Common myeloid progenitor, CD34-positive (primary cell): ENCODE measurements at regions not wholly inside any gene's neighbourhood (a gene's known extent, or its start where the extent isn't known, plus 50 kb on each side); places are given as distances from the start of the nearest gene placed in this dataset.

Source experiments
- CTCF ChIA-PET: fragments of 350-600 bp; sonication (Branson Sonifier 250); formaldehyde crosslinking; loops from one replicate; lab custom pipeline; 2021; ENCODE audit warnings: antibody characterized with exemption; lab: Charles Lee
- POLR2A ChIA-PET: fragments of 350-600 bp; sonication (Branson Sonifier 250); formaldehyde crosslinking; loops from one replicate; lab custom pipeline; 2021; ENCODE audit warnings: antibody characterized with exemption; lab: Charles Lee
- DNase-seq, 3 donors: peaks; one replicate each; pipeline versions ENCODE4 v3.0.0 to v3.0.0-alpha.2; 2013
- H3K27ac ChIP-seq, 2 experiments: 1 replicate in 1 of 2; 2 replicates in 1 of 2; pipeline ENCODE4 v1.7.0; 2013; ENCODE audit warnings: inconsistent platforms in 2 of 2, low read length in 2 of 2, mild to moderate bottlenecking in 2 of 2, low read depth in 1 of 2, moderate library complexity in 1 of 2; ENCODE audit not compliant: severe bottlenecking in 2 of 2, insufficient read depth in 1 of 2, poor library complexity in 1 of 2
- H3K27me3 ChIP-seq, 5 experiments: replicated peaks in 2 of 5; 1 replicate in 3 of 5; 2 replicates in 2 of 5; pipeline versions ENCODE4 v1.6.1 to v1.7.0; 2013; ENCODE audit warnings: low read length in 4 of 5, mild to moderate bottlenecking in 2 of 5, moderate library complexity in 2 of 5, inconsistent platforms in 1 of 5; ENCODE audit not compliant: insufficient read depth in 5 of 5, control insufficient read depth in 4 of 5
- H3K36me3 ChIP-seq, 4 experiments: 1 replicate in 2 of 4; 2 replicates in 2 of 4; pipeline versions ENCODE4 v1.6.1 to v1.7.0; 2013; ENCODE audit warnings: low read length in 3 of 4, control low read depth in 1 of 4, mild to moderate bottlenecking in 1 of 4; ENCODE audit not compliant: control insufficient read depth in 4 of 4, insufficient read depth in 4 of 4
- H3K4me1 ChIP-seq, 4 experiments: 1 replicate in 3 of 4; 2 replicates in 1 of 4; pipeline versions ENCODE4 v1.6.1 to v1.7.1; 2013; ENCODE audit warnings: low read length in 3 of 4, mild to moderate bottlenecking in 3 of 4, control low read depth in 1 of 4, inconsistent platforms in 1 of 4, moderate library complexity in 1 of 4; ENCODE audit not compliant: control insufficient read depth in 4 of 4, insufficient read depth in 4 of 4; ENCODE audit errors: control extremely low read depth in 1 of 4
- H3K4me3 ChIP-seq, 7 experiments: 1 replicate in 4 of 7; 2 replicates in 3 of 7; pipeline versions ENCODE4 v1.5.1 to v1.7.0; 2013; ENCODE audit warnings: mild to moderate bottlenecking in 7 of 7, low read length in 6 of 7, moderate library complexity in 6 of 7, inconsistent platforms in 2 of 7, low read depth in 2 of 7, control low read depth in 1 of 7; ENCODE audit not compliant: insufficient read depth in 4 of 7, control insufficient read depth in 1 of 7; ENCODE audit errors: extremely low read depth in 1 of 7
- H3K9me3 ChIP-seq, 5 experiments: 1 replicate in 4 of 5; 2 replicates in 1 of 5; pipeline versions ENCODE4 v1.6.1 to v1.7.1; 2013; ENCODE audit warnings: low read length in 4 of 5, mild to moderate bottlenecking in 2 of 5, inconsistent platforms in 1 of 5, low read depth in 1 of 5, moderate library complexity in 1 of 5; ENCODE audit not compliant: control insufficient read depth in 4 of 5, insufficient read depth in 2 of 5; ENCODE audit errors: control extremely low read depth in 1 of 5
- WGBS: methylation state at CpG from one replicate; pipeline ENCODE4 v1.1.5; 2013; ENCODE audit not compliant: insufficient coverage; 5-methylcytosine and 5-hydroxymethylcytosine counted together

DNA sequence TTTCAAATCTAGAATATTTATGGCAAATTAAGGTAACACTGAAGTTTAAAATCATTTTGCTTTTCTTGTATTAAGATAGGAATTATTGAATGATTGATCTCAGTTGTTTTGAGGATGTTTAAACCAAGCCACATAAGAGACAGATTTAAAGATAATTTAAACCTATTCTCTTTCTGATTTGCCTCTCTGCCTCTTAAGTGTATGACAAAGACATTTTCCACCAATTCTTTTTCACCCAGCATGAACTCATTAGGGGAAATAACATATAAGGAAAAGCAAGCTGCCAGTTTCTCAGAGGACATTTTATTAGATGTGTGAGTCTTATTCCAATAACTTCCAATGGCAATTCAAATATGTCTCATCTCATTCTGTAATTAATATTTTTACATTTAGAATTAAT is 568.3 kb upstream of the MEF2C start:
- POLR2A ChIA-PET, result no interaction called here
- CTCF ChIA-PET, result no interaction called here
- Histone ChIP-seq H3K27ac (no peak overlapping the region), H3K36me3 (no peaks in the 10 kb centered on the region), H3K27me3 (no peaks in the 10 kb centered on the region), H3K4me1 (peaks cover 0 to 5% (median 0%) of the 10 kb centered on the region in 4 experiments), H3K9me3 (no peaks in the 10 kb centered on the region), H3K4me3 (no peak overlapping the region)
- DNase-seq, result no peak

DNA sequence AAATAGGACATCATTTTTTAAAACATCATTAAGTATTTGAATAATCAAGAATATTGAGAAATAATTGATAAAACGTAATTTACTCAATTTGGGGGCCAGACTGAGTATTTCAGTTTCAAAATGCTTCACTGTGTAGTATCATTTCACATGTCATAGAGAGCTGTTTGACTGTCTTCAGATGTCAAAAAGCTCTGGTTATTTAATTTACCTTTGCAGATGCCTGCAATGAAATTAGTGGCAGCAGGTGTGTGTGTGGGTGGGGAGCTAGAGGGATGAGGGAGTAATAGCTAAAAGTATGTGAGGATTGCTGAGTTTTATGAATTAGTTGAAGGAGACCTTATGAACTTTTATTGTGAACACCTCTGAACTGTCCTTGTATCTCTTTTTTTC is 567.2 kb upstream of the MEF2C start:
- POLR2A ChIA-PET, result no interaction called here
- WGBS, result no CpG with 5 or more reads among the region's 1 CpG
- Histone ChIP-seq H3K9me3 (no peaks in the 10 kb centered on the region), H3K4me3 (no peak overlapping the region), H3K36me3 (no peaks in the 10 kb centered on the region), H3K4me1 (peaks cover 0 to 4% (median 3%) of the 10 kb centered on the region in 4 experiments), H3K27ac (no peak overlapping the region), H3K27me3 (no peaks in the 10 kb centered on the region)
- no peak for DNase-seq
- CTCF ChIA-PET, result no interaction called here

DNA sequence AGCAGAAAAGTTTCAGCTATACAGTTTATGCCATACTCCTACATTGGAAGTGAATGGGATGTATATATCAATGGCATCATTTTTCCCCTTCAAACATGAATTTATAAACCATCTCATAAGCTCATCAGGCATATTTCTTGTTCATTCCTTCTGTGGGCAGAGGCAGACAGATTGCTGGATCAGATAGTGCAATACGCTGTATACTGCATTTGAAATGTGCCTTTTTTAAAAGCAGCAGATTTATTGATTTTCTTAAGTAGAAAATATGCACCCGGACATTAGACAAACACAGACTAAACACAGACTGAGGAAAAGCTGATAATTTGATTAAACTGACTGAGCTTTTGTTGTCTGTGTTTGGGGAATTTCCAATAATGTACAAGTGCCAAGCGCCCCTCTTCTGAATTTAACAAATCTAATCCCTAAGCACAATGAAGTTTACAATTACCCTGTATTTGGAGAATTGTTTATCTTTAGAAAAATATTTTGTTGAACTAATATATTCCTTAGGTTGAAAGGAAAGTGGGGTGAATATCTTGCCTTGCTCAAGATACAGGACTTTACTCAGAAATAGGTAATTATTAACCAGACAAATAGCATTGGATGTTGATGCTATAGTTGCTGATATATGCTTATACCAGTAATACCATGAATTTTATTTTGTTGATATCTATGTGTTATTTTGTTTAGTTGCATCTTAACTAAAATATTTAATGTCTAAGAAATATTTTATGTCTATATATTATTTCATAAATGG is 566.6 kb upstream of the MEF2C start:
- ChIA-PET POLR2A (no interaction called here), CTCF (interaction anchor here (0.7 kb wide), 1 partner anchor 8 kb away, joined by 3 read pairs; no protein-coding TSS in a partner anchor)
- no peak overlapping the region for H3K4me3 ChIP-seq
- peaks cover 3 to 9% (median 6%) of the 10 kb centered on the region in 4 experiments for H3K4me1 ChIP-seq
- WGBS, result no CpG with 5 or more reads among the region's 3 CpGs
- no peaks in the 10 kb centered on the region for H3K27me3 ChIP-seq
- H3K9me3 ChIP-seq, result no peaks in the 10 kb centered on the region
- DNase-seq, result no peak
- H3K36me3 ChIP-seq, result no peaks in the 10 kb centered on the region
- H3K27ac ChIP-seq, result no peak overlapping the region

DNA sequence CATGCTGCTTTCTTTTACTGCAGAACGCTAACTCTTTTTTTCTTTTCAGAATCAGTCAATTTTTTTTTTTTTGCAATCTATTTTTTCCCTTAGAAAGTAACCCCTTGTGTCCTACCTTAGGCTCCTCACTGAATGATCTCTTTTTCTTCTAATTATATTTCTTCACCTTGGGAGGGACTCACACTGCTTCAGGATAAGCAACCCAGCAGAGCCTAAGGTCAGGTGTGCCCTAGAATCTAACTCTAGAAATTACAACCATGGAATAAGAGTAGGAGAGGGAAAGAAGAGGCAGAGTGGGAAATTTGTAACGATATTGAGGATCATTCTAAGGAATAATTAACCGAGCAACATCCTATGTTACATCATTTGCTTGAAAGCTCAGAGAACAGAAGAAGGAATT is 564.0 kb upstream of the MEF2C start:
- no peaks in the 10 kb centered on the region for H3K27me3 ChIP-seq
- no peak overlapping the region for H3K27ac ChIP-seq
- 96% methylated on average over 2 of the region's 3 CpGs for WGBS
- H3K9me3 ChIP-seq, result no peaks in the 10 kb centered on the region
- DNase-seq, result no peak
- ChIA-PET POLR2A (no interaction called here), CTCF (no interaction called here)
- H3K4me3 ChIP-seq, result no peak overlapping the region
- peaks cover 13 to 20% (median 14%) of the 10 kb centered on the region in 4 experiments for H3K4me1 ChIP-seq
- no peaks in the 10 kb centered on the region for H3K36me3 ChIP-seq

DNA sequence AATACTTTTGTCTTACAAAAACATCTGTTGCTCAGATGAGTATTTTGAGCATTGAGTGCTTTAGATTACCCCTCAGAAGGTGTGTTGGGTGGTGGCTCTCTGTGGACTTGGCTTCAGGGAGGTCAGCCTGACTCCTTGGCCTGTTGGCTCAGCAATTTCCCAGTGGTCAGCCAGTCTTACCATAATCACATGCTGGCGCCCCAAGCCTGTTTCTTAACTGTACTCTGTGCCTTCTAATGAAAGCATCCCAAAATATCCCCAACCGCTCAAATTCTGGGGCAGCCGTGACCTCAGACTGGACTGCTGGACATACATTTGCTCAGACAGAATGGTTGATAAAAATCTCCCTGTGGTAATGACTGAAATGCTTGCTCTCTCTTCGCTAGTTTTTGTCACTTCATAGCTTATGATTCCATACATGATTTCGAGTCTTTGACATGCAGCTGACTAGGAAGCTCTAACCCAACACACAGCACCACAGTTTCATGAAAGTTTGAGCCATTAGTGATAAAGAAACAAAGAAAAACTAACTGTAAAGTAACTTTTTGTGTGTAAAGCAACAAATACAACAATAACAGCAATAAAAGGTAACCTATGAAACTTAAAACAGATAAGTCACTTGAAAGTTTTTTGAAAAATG is 562.2 kb upstream of the MEF2C start:
- no peak overlapping the region for H3K4me3 ChIP-seq
- CTCF ChIA-PET, result no interaction called here

DNA sequence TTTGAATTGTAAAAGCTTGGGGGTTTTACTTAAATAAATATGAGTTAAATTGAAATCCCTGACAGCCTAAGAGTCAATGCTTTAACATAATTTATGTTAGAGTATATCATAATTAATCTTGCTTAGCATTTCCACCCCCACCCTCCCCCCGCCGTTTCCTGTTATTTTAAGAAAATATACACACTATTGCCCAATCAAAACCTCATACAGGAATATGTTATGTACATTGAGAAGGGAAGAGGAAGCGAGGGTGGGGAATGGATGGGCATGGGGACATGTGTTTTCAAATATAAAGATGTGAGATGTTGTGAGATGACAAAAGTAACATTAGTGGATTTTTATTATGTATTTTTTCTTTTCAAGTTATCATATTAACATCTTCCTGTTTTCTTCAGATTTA is 561.1 kb upstream of the MEF2C start:
- peak; percentile 14 to 58 (median 52) for DNase-seq
- Histone ChIP-seq H3K27me3 (no peaks in the 10 kb centered on the region), H3K4me1 (peaks cover 13 to 22% (median 14%) of the 10 kb centered on the region in 4 experiments), H3K27ac (no peak overlapping the region), H3K9me3 (no peaks in the 10 kb centered on the region), H3K4me3 (no peak overlapping the region), H3K36me3 (no peaks in the 10 kb centered on the region)
- POLR2A ChIA-PET, result interaction anchor here (0.7 kb wide), 1 partner anchor 37 kb away, joined by 3 read pairs; no protein-coding TSS in a partner anchor
- WGBS, result no CpG with 5 or more reads among the region's 3 CpGs
- CTCF ChIA-PET, result no interaction called here

More for the DNA sequence above, 562.2 kb upstream of the MEF2C start:
- H3K27ac ChIP-seq, result no peak overlapping the region
- WGBS, result 98% methylated on average over 4 of the region's 5 CpGs
- no peak for DNase-seq
- no peaks in the 10 kb centered on the region for H3K9me3 ChIP-seq
- H3K36me3 ChIP-seq, result no peaks in the 10 kb centered on the region
- POLR2A ChIA-PET, result no interaction called here
- no peaks in the 10 kb centered on the region for H3K27me3 ChIP-seq
- H3K4me1 ChIP-seq, result peaks cover 13 to 20% (median 14%) of the 10 kb centered on the region in 4 experiments

DNA sequence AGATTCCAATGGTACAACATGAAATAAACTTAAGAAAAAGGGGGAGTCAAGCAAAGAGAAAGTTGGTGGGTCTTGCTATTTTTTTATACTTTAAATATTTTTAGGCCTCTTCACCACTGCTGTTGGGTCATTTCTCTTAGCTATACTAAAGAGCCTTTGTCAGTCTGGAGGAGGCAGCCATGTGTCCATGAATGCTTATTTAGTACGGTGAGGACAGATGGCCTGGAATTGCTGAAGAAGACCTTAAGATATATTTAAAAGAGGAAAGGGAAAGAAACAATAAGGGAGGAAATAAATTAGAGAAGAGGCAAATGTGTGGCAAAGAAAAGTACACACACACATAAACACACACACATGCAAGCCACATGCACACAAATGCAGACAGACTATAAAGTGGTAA is 560.5 kb upstream of the MEF2C start:
- Histone ChIP-seq H3K36me3 (no peaks in the 10 kb centered on the region), H3K4me3 (no peak overlapping the region), H3K27ac (no peak overlapping the region), H3K9me3 (no peaks in the 10 kb centered on the region), H3K4me1 (peaks cover 13 to 22% (median 14%) of the 10 kb centered on the region in 4 experiments), H3K27me3 (no peaks in the 10 kb centered on the region)
- ChIA-PET CTCF (interaction anchor here (1.1 kb wide), 1 partner anchor 11 kb away, joined by 3 read pairs; no protein-coding TSS in a partner anchor), POLR2A (interaction anchor here (0.7 kb wide), 1 partner anchor 37 kb away, joined by 3 read pairs; no protein-coding TSS in a partner anchor)
- no peak for DNase-seq
- WGBS, result no CpG with 5 or more reads among the region's 1 CpG
